MCF 10A (cell line): ENCODE measurements at regions not wholly inside any gene's neighbourhood (a gene's known extent, or its start where the extent isn't known, plus 50 kb on each side); places are given as distances from the start of the nearest gene placed in this dataset.

Experiments
- BruUV-seq: library from RNA; stranded (reverse); fragments of 400-500 nt; replicated peaks from 2 replicates; lab custom pipeline; 2021; lab: Mats Ljungman, UMichigan
- CTCF ChIA-PET: fragments of 300-600 bp; sonication (Branson Sonifier 250); formaldehyde crosslinking; extraction: SDS; loops from one replicate; lab custom pipeline; 2021; ENCODE audit warnings: antibody characterized with exemption, inconsistent platforms; lab: Yijun Ruan, JAX
- POLR2A ChIA-PET: fragments of 300-600, 350-650 bp; sonication (Branson Sonifier 250); formaldehyde crosslinking; extraction: SDS; loops from one replicate; lab custom pipeline; 2020; ENCODE audit warnings: antibody characterized with exemption, inconsistent platforms; lab: Yijun Ruan, JAX
- DNase-seq: peaks from one replicate; pipeline ENCODE4 v3.0.0-alpha.2; 2018; ENCODE audit not compliant: unreplicated experiment
- H3K27ac Mint-ChIP-seq: one replicate; pipeline ENCODE4 v1.8.0; 2022; ENCODE audit warnings: mild to moderate bottlenecking, low read depth, mixed read lengths; ENCODE audit not compliant: unreplicated experiment
- H3K27me3 Mint-ChIP-seq: one replicate; pipeline ENCODE4 v1.8.0; 2022; ENCODE audit warnings: mixed read lengths; ENCODE audit not compliant: insufficient read depth, unreplicated experiment
- H3K36me3 Mint-ChIP-seq: one replicate; pipeline ENCODE4 v1.8.0; 2022; ENCODE audit warnings: mild to moderate bottlenecking, moderate library complexity, mixed read lengths; ENCODE audit not compliant: insufficient read depth, unreplicated experiment
- H3K4me1 Mint-ChIP-seq: one replicate; pipeline ENCODE4 v1.8.0; 2022; ENCODE audit warnings: mixed read lengths; ENCODE audit not compliant: insufficient read depth, unreplicated experiment
- H3K4me3 Mint-ChIP-seq: one replicate; pipeline ENCODE4 v1.8.0; 2022; ENCODE audit warnings: mild to moderate bottlenecking, moderate library complexity, mixed read lengths; ENCODE audit not compliant: unreplicated experiment
- H3K9me3 Mint-ChIP-seq: one replicate; pipeline ENCODE4 v1.8.0; 2022; ENCODE audit warnings: mixed read lengths; ENCODE audit not compliant: unreplicated experiment
- intact Hi-C: fragments of 100-400 bp; cut with micrococcal nuclease; formaldehyde crosslinking; loops from 2 replicates; pipeline ENCODE4 v1.14.1; 2022
- TF ChIP-seq, protein P1 (sequence below): fragments of 200-600 bp; IDR thresholded peaks from one replicate; pipeline ENCODE4 v1.8.0; 2022; ENCODE audit warnings: antibody characterized with exemption, mild to moderate bottlenecking; ENCODE audit not compliant: unreplicated experiment

GRCh38 chr14:98798099-98798498, 473.9 kb downstream of the BCL11B start:
- intact Hi-C loops: no loop called here
- H3K27ac Mint-ChIP-seq: no peak overlapping the region

DNA sequence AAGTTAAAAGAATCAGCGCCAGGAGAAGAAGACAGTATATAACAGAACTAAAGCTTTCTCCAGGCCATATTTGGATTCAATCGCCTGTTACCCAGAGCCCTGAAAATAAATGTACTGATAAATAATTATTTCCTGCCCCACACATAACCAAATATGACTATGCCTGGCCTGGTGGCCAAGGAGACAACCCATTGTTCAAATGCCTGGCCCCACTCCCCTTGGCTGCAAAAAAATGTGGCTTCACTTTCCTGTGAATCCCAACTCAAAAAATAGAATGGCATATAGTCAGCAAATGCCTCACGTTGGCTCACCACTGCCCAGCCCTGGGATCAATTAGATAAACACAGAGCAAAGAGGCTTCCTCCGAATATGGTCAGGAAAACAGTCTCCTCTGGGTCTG, 472.1 kb downstream of the BCL11B start:
- TF ChIP-seq, protein P1, sequence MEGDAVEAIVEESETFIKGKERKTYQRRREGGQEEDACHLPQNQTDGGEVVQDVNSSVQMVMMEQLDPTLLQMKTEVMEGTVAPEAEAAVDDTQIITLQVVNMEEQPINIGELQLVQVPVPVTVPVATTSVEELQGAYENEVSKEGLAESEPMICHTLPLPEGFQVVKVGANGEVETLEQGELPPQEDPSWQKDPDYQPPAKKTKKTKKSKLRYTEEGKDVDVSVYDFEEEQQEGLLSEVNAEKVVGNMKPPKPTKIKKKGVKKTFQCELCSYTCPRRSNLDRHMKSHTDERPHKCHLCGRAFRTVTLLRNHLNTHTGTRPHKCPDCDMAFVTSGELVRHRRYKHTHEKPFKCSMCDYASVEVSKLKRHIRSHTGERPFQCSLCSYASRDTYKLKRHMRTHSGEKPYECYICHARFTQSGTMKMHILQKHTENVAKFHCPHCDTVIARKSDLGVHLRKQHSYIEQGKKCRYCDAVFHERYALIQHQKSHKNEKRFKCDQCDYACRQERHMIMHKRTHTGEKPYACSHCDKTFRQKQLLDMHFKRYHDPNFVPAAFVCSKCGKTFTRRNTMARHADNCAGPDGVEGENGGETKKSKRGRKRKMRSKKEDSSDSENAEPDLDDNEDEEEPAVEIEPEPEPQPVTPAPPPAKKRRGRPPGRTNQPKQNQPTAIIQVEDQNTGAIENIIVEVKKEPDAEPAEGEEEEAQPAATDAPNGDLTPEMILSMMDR: no peak
- BruUV-seq: no TSS peak
- H3K4me1 Mint-ChIP-seq: no peaks in the 10 kb centered on the region
- DNase-seq: no peak
- H3K9me3 Mint-ChIP-seq: no peaks in the 10 kb centered on the region
- no peaks in the 10 kb centered on the region for H3K36me3 Mint-ChIP-seq
- intact Hi-C loops: no loop called here
- H3K4me3 Mint-ChIP-seq: no peak overlapping the region
- CTCF ChIA-PET: no interaction called here
- H3K27me3 Mint-ChIP-seq: no peaks in the 10 kb centered on the region
- no peak overlapping the region for H3K27ac Mint-ChIP-seq
- POLR2A ChIA-PET: no interaction called here

More at GRCh38 chr14:98798099-98798498, 473.9 kb downstream of the BCL11B start:
- no TSS peak for BruUV-seq
- ChIA-PET POLR2A (no interaction called here), CTCF (no interaction called here)
- Mint-ChIP-seq H3K27me3 (no peaks in the 10 kb centered on the region), H3K4me3 (no peak overlapping the region), H3K9me3 (peaks cover 14% of the 10 kb centered on the region), H3K36me3 (no peaks in the 10 kb centered on the region), H3K4me1 (no peaks in the 10 kb centered on the region)
- TF ChIP-seq, protein P1: no peak
- DNase-seq: no peak

GRCh38 chr14:98802044-98802443, 470.0 kb downstream of the BCL11B start:
- no peak for DNase-seq
- no peak overlapping the region for H3K4me3 Mint-ChIP-seq
- intact Hi-C loops: no loop called here
- H3K27me3 Mint-ChIP-seq: no peaks in the 10 kb centered on the region
- H3K36me3 Mint-ChIP-seq: no peaks in the 10 kb centered on the region
- no TSS peak for BruUV-seq
- no peak overlapping the region for H3K27ac Mint-ChIP-seq
- TF ChIP-seq, protein P1: no peak
- no peaks in the 10 kb centered on the region for H3K9me3 Mint-ChIP-seq
- POLR2A ChIA-PET: no interaction called here
- no peaks in the 10 kb centered on the region for H3K4me1 Mint-ChIP-seq
- CTCF ChIA-PET: interaction anchor here (0.6 kb wide), 1 partner anchor 86 kb away, joined by 3 read pairs; no protein-coding TSS in a partner anchor

GRCh38 chr14:98803196-98803595, 468.8 kb downstream of the BCL11B start:
- no peak for DNase-seq

More at GRCh38 chr14:98803196-98803595, 468.8 kb downstream of the BCL11B start:
- no peaks in the 10 kb centered on the region for H3K27me3 Mint-ChIP-seq
- intact Hi-C loops: no loop called here
- H3K27ac Mint-ChIP-seq: no peak overlapping the region
- BruUV-seq: no TSS peak
- no peak overlapping the region for H3K4me3 Mint-ChIP-seq
- TF ChIP-seq, protein P1: no peak
- peaks cover 2% of the 10 kb centered on the region for H3K4me1 Mint-ChIP-seq
- H3K9me3 Mint-ChIP-seq: no peaks in the 10 kb centered on the region
- ChIA-PET POLR2A (no interaction called here), CTCF (interaction anchor here (0.6 to 0.7 kb wide), 2 partner anchors 273 to 464 kb away, joined by 3 to 4 read pairs; no protein-coding TSS in a partner anchor)
- no peaks in the 10 kb centered on the region for H3K36me3 Mint-ChIP-seq
